ENCODE measurements at regions not wholly inside any gene's neighbourhood (a gene's known extent, or its start where the extent isn't known, plus 50 kb on each side); places are given as distances from the start of the nearest gene placed in this dataset.

- DNase-seq (ENCODE audit: low read depth) = no peak
- in situ Hi-C loops (cut with HindIII; ENCODE audit: low pct_unique_long_range_greater_than_20kb, low sequenced_read_pairs) = no loop called here
These were observed 1326.2 kb upstream of the TMEFF2 start for GRCh38 chr2:193520709-193521458.

GRCh38 chr2:193518041-193518817, 1323.5 kb upstream of the TMEFF2 start:
- in situ Hi-C loops (cut with HindIII; ENCODE audit: low pct_unique_long_range_greater_than_20kb, low sequenced_read_pairs) = no loop called here
- DNase-seq (ENCODE audit: low read depth) = peak; percentile 75

GRCh38 chr2:193517615-193518014, 1322.9 kb upstream of the TMEFF2 start:
- DNase-seq (ENCODE audit: low read depth) = no peak
- in situ Hi-C loops (cut with HindIII; ENCODE audit: low pct_unique_long_range_greater_than_20kb, low sequenced_read_pairs) = no loop called here

- no peak for DNase-seq (ENCODE audit: low read depth)
- in situ Hi-C loops (cut with HindIII; ENCODE audit: low pct_unique_long_range_greater_than_20kb, low sequenced_read_pairs) = no loop called here
These were observed 1311.3 kb upstream of the TMEFF2 start for GRCh38 chr2:193506035-193506434.

- in situ Hi-C loops (cut with HindIII; ENCODE audit: low pct_unique_long_range_greater_than_20kb, low sequenced_read_pairs) = no loop called here
- DNase-seq (ENCODE audit: low read depth) = no peak
These were observed 1310.9 kb upstream of the TMEFF2 start for GRCh38 chr2:193505620-193506019.

- DNase-seq (ENCODE audit: low read depth) = no peak
- in situ Hi-C loops (cut with HindIII; ENCODE audit: low pct_unique_long_range_greater_than_20kb, low sequenced_read_pairs) = no loop called here
These were observed 1307.8 kb upstream of the TMEFF2 start for GRCh38 chr2:193502363-193503035.

GRCh38 chr2:193496786-193497185, 1302.1 kb upstream of the TMEFF2 start:
- no peak for DNase-seq (ENCODE audit: low read depth)
- in situ Hi-C loops (cut with HindIII; ENCODE audit: low pct_unique_long_range_greater_than_20kb, low sequenced_read_pairs) = no loop called here

GRCh38 chr2:193482557-193482956, 1287.8 kb upstream of the TMEFF2 start:
- in situ Hi-C loops (cut with HindIII; ENCODE audit: low pct_unique_long_range_greater_than_20kb, low sequenced_read_pairs) = no loop called here
- DNase-seq (ENCODE audit: low read depth) = no peak

GRCh38 chr2:193480187-193480586, 1285.5 kb upstream of the TMEFF2 start:
- DNase-seq (ENCODE audit: low read depth) = no peak
- in situ Hi-C loops (cut with HindIII; ENCODE audit: low pct_unique_long_range_greater_than_20kb, low sequenced_read_pairs) = no loop called here

GRCh38 chr2:193476171-193476800, 1281.6 kb upstream of the TMEFF2 start:
- in situ Hi-C loops (cut with HindIII; ENCODE audit: low pct_unique_long_range_greater_than_20kb, low sequenced_read_pairs) = no loop called here
- DNase-seq (ENCODE audit: low read depth) = peak; percentile 26

- DNase-seq (ENCODE audit: low read depth) = no peak
- in situ Hi-C loops (cut with HindIII; ENCODE audit: low pct_unique_long_range_greater_than_20kb, low sequenced_read_pairs) = no loop called here
These were observed 1280.3 kb upstream of the TMEFF2 start for GRCh38 chr2:193475038-193475437.

- DNase-seq (ENCODE audit: low read depth) = no peak
- in situ Hi-C loops (cut with HindIII; ENCODE audit: low pct_unique_long_range_greater_than_20kb, low sequenced_read_pairs) = no loop called here
These were observed 1274.5 kb upstream of the TMEFF2 start for GRCh38 chr2:193469251-193469650.

- in situ Hi-C loops (cut with HindIII; ENCODE audit: low pct_unique_long_range_greater_than_20kb, low sequenced_read_pairs) = no loop called here
- no peak for DNase-seq (ENCODE audit: low read depth)
These were observed 1272.7 kb upstream of the TMEFF2 start for GRCh38 chr2:193467276-193467987.

- in situ Hi-C loops (cut with HindIII; ENCODE audit: low pct_unique_long_range_greater_than_20kb, low sequenced_read_pairs) = no loop called here
- no peak for DNase-seq (ENCODE audit: low read depth)
These were observed 1268.3 kb upstream of the TMEFF2 start for GRCh38 chr2:193463011-193463410.

- in situ Hi-C loops (cut with HindIII; ENCODE audit: low pct_unique_long_range_greater_than_20kb, low sequenced_read_pairs) = no loop called here
- no peak for DNase-seq (ENCODE audit: low read depth)
These were observed 1267.7 kb upstream of the TMEFF2 start for GRCh38 chr2:193462411-193462810.

- no peak for DNase-seq (ENCODE audit: low read depth)
- in situ Hi-C loops (cut with HindIII; ENCODE audit: low pct_unique_long_range_greater_than_20kb, low sequenced_read_pairs) = no loop called here
These were observed 1266.8 kb upstream of the TMEFF2 start for GRCh38 chr2:193461431-193461934.

GRCh38 chr2:193446967-193447366, 1252.2 kb upstream of the TMEFF2 start:
- in situ Hi-C loops (cut with HindIII; ENCODE audit: low pct_unique_long_range_greater_than_20kb, low sequenced_read_pairs) = no loop called here
- DNase-seq (ENCODE audit: low read depth) = no peak

GRCh38 chr2:193442293-193442692, 1247.6 kb upstream of the TMEFF2 start:
- in situ Hi-C loops (cut with HindIII; ENCODE audit: low pct_unique_long_range_greater_than_20kb, low sequenced_read_pairs) = no loop called here
- DNase-seq (ENCODE audit: low read depth) = no peak

Data from Caki2 (cell line).